Adrenal gland (tissue), 9 donors: ENCODE measurements at regions not wholly inside any gene's neighbourhood (a gene's known extent, or its start where the extent isn't known, plus 50 kb on each side); places are given as distances from the start of the nearest gene placed in this dataset.

Experiments
- DNase-seq, 7 donors: peaks; one replicate each; pipeline ENCODE4 v3.0.0-alpha.2; 2019 to 2020
- H3K27ac ChIP-seq, 5 donors: fragments of 200-600 bp; sonication (generic) in 4 of 5; 1 replicate in 3 of 5; 2 replicates in 2 of 5; pipeline versions ENCODE4 v1.5.1 to v1.8.0; 2016 to 2020; ENCODE audit warnings: mild to moderate bottlenecking in 1 of 5
- H3K27me3 ChIP-seq: fragments of 200-600 bp; 2 replicates; pipeline ENCODE4 v1.8.0; 2021
- H3K36me3 ChIP-seq, 2 donors: fragments of 200-600 bp; replicated peaks in 1 of 2; 1 replicate in 1 of 2; 2 replicates in 1 of 2; pipeline versions ENCODE4 v1.5.1 to v1.8.0; 2018 to 2022
- H3K4me1 ChIP-seq, 2 donors: fragments of 200-600 bp; replicated peaks in 1 of 2; 1 replicate in 1 of 2; 2 replicates in 1 of 2; pipeline versions ENCODE4 v1.5.1 to v1.8.0; 2018 to 2021
- H3K4me3 ChIP-seq, 4 donors: fragments of 200-600 bp; sonication (generic) in 3 of 4; one replicate each; pipeline ENCODE4 v1.5.1; 2016 to 2018
- H3K9me3 ChIP-seq, 3 donors: fragments of 200-600 bp; sonication (generic) in 1 of 3; replicated peaks in 1 of 3; 1 replicate in 2 of 3; 2 replicates in 1 of 3; pipeline versions ENCODE4 v1.5.1 to v1.8.0; 2016 to 2021
- CTCF ChIP-seq, 6 experiments: fragments of 450-650 bp in 4 of 6; fragments of 200-600 bp in 2 of 6; sonication (generic) in 1 of 6; IDR thresholded peaks; 1 replicate in 5 of 6; 2 replicates in 1 of 6; pipeline versions ENCODE4 v1.5.1 to v1.8.0; 2016 to 2021; ENCODE audit warnings: antibody characterized with exemption in 6 of 6, mild to moderate bottlenecking in 2 of 6, moderate library complexity in 1 of 6
- POLR2A ChIP-seq, 2 donors: fragments of 450-650 bp; IDR thresholded peaks; one replicate each; pipeline ENCODE4 v1.6.1; 2017; ENCODE audit warnings: antibody characterized with exemption in 2 of 2, mild to moderate bottlenecking in 2 of 2, moderate library complexity in 1 of 2
- WGBS, 4 donors: extraction: QIAGEN DNeasy Blood & Tissue Kit in 2 of 4; methylation state at CpG; one replicate each; pipeline versions ENCODE4 v1.1.5 to v1.1.7; 2013 to 2017; 5-methylcytosine and 5-hydroxymethylcytosine counted together
- intact Hi-C, 2 donors: fragments of 100-400 bp; cut with DNase I; formaldehyde crosslinking; loops; one replicate each; pipeline versions ENCODE4 v1.14.1 to v1.15.0; 2022 to 2023
- donor health status: healthy with polysubstance abuse.
- donor health status: Bipolar disorder and iron deficiency.
- donor health status: DM: yes; HTN: yes; CAD: no.
- donor health status: DM: no; HTN: no; CAD: no.
- donor health status: DM: no; HTN: no; CAD: no.

DNA sequence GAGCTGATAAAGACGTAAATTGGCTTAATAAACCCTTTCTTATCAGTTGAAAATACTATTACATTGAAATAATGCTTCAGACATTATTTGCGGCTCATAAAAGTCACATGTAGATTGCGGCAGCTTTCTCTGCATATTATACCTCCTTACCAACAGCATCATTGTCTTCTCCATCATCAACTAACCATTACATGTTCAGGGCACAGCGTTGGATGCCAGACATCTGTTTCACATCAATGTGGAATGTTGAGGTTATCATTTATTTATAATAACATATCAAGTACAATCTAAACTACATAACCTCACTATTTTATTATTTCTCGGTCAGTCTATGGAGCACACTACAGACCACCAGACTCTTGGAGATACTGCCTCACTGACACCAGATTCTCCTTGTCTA lies 573.8 kb upstream of the FAT3 start:
- H3K4me3 ChIP-seq: no peak overlapping the region
- no peak overlapping the region for H3K27ac ChIP-seq
- H3K27me3 ChIP-seq: no peaks in the 10 kb centered on the region
- DNase-seq: no peak
- H3K36me3 ChIP-seq: no peaks in the 10 kb centered on the region
- intact Hi-C loops: no loop called here
- WGBS, 4 donors: 71 to 74% (median 73%) methylated on average over 5 of the region's 5 CpGs
- H3K4me1 ChIP-seq: no peaks in the 10 kb centered on the region
- H3K9me3 ChIP-seq: no peaks in the 10 kb centered on the region
- TF ChIP-seq CTCF (IDR thresholded peaks at IDR 0.05): no peak
- TF ChIP-seq POLR2A (IDR thresholded peaks at IDR 0.05): no peak

- no peaks in the 10 kb centered on the region for H3K27me3 ChIP-seq
- H3K36me3 ChIP-seq: no peaks in the 10 kb centered on the region
- no peak for TF ChIP-seq POLR2A (IDR thresholded peaks at IDR 0.05)
- no peak for TF ChIP-seq CTCF (IDR thresholded peaks at IDR 0.05)
- intact Hi-C loops: no loop called here
- no peak overlapping the region for H3K27ac ChIP-seq
- WGBS, 4 donors: 81 to 90% (median 84%) methylated on average over 3 of the region's 3 CpGs
- no peak overlapping the region for H3K4me3 ChIP-seq
- DNase-seq: no peak
- no peaks in the 10 kb centered on the region for H3K4me1 ChIP-seq
- no peaks in the 10 kb centered on the region for H3K9me3 ChIP-seq
Measured at GRCh38 chr11:91641153-91641552, 583.5 kb upstream of the FAT3 start.

DNA sequence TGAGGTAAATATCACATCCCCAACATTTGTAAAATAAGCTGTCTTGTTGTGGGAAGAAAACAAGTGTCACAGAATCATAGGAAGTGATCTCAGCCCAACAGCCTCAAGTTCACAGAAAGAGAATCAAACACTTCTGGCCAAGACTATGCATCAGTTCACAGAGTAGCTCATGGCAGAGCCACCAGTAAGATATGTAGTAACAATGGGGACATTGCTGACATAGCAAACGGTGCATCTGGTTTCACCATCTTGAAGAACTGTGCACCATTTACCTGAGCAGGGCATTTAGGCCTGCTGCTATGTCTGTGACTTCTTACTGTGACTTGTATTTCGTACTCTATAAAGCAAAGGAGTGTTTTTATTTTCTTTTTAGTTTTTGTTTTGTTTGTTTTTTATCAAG lies 585.3 kb upstream of the FAT3 start:
- TF ChIP-seq CTCF (IDR thresholded peaks at IDR 0.05): no peak
- no peak for TF ChIP-seq POLR2A (IDR thresholded peaks at IDR 0.05)
- Histone ChIP-seq H3K9me3 (no peaks in the 10 kb centered on the region), H3K27ac (no peak overlapping the region), H3K4me1 (no peaks in the 10 kb centered on the region), H3K27me3 (no peaks in the 10 kb centered on the region), H3K36me3 (no peaks in the 10 kb centered on the region), H3K4me3 (no peak overlapping the region)
- WGBS, 4 donors: 67 to 82% (median 77%) methylated on average over 2 of the region's 2 CpGs
- no peak for DNase-seq
- intact Hi-C loops: no loop called here

GRCh38 chr11:91630916-91631673 lies 593.5 kb upstream of the FAT3 start:
- WGBS, 4 donors: 49 to 64% (median 56%) methylated on average over 4 of the region's 4 CpGs
- TF ChIP-seq CTCF (IDR thresholded peaks at IDR 0.05) (no peak), POLR2A (IDR thresholded peaks at IDR 0.05) (no peak)
- Histone ChIP-seq H3K27me3 (no peaks in the 10 kb centered on the region), H3K36me3 (no peaks in the 10 kb centered on the region), H3K27ac (no peak overlapping the region), H3K4me3 (no peak overlapping the region), H3K9me3 (no peaks in the 10 kb centered on the region), H3K4me1 (no peaks in the 10 kb centered on the region)
- intact Hi-C loops: no loop called here
- no peak for DNase-seq
